Neutrophil (primary cell): ENCODE measurements at regions not wholly inside any gene's neighbourhood (a gene's known extent, or its start where the extent isn't known, plus 50 kb on each side); places are given as distances from the start of the nearest gene placed in this dataset.
"Not testable (repeated sequence)": the region's sequence is repeated elsewhere in the genome, so short reads cannot be mapped to it uniquely, and the experiment has no call there.

ENCODE experiments used
- H3K27ac ChIP-seq: fragments of 200-600 bp; sonication (generic); 2 replicates; pipeline ENCODE4 v1.5.1; 2016; ENCODE audit warnings: mild to moderate bottlenecking, moderate library complexity
- H3K27me3 ChIP-seq: fragments of 200-600 bp; sonication (generic); 2 replicates; pipeline ENCODE4 v1.6.0; 2016; ENCODE audit warnings: mild to moderate bottlenecking
- H3K36me3 ChIP-seq: fragments of 200-600 bp; sonication (generic); 2 replicates; pipeline ENCODE4 v1.5.1; 2017
- H3K4me1 ChIP-seq, 2 experiments: fragments of 200-600 bp in 1 of 2; sonication (generic) in 1 of 2; 1 replicate in 1 of 2; 2 replicates in 1 of 2; pipeline versions ENCODE4 v1.5.1 to v1.6.1; 2013 to 2016; ENCODE audit warnings: low read depth in 1 of 2, low read length in 1 of 2, mild to moderate bottlenecking in 1 of 2, moderate library complexity in 1 of 2; ENCODE audit not compliant: control insufficient read depth in 1 of 2, insufficient read depth in 1 of 2
- H3K4me3 ChIP-seq, 2 experiments: fragments of 200-600 bp in 1 of 2; sonication (generic) in 1 of 2; 1 replicate in 1 of 2; 2 replicates in 1 of 2; pipeline ENCODE4 v1.5.1; 2013 to 2016; ENCODE audit warnings: low read depth in 1 of 2, low read length in 1 of 2, mild to moderate bottlenecking in 1 of 2, moderate library complexity in 1 of 2
- H3K9me3 ChIP-seq: fragments of 200-600 bp; sonication (generic); 2 replicates; pipeline ENCODE4 v1.5.1; 2016
- CTCF ChIP-seq: fragments of 200-600 bp; sonication (generic); IDR thresholded peaks from 2 replicates; pipeline ENCODE4 v1.5.1; 2016; ENCODE audit warnings: antibody characterized with exemption

- Histone ChIP-seq H3K9me3 (no peaks in the 10 kb centered on the region), H3K4me3 (no peak overlapping the region), H3K4me1 (no peaks in the 10 kb centered on the region), H3K36me3 (no peaks in the 10 kb centered on the region), H3K27me3 (no peaks in the 10 kb centered on the region), H3K27ac (no peak overlapping the region)
- no peak for TF ChIP-seq CTCF
Observed at GRCh38 chr15:81886591-81886990, 159.2 kb downstream of the MEX3B start.

- Histone ChIP-seq H3K4me1 (no peaks in the 10 kb centered on the region), H3K4me3 (no peak overlapping the region), H3K27ac (no peak overlapping the region), H3K9me3 (no peaks in the 10 kb centered on the region), H3K27me3 (no peaks in the 10 kb centered on the region), H3K36me3 (no peaks in the 10 kb centered on the region)
- no peak for TF ChIP-seq CTCF
Observed at GRCh38 chr15:81886080-81886479, 159.7 kb downstream of the MEX3B start.

GRCh38 chr15:81885135-81885534 lies 160.7 kb downstream of the MEX3B start:
- no peaks in the 10 kb centered on the region for H3K4me1 ChIP-seq
- H3K36me3 ChIP-seq: no peaks in the 10 kb centered on the region
- no peak overlapping the region for H3K4me3 ChIP-seq
- H3K27ac ChIP-seq: no peak overlapping the region
- H3K9me3 ChIP-seq: no peaks in the 10 kb centered on the region
- TF ChIP-seq CTCF: no peak
- no peaks in the 10 kb centered on the region for H3K27me3 ChIP-seq

- no peak overlapping the region for H3K4me3 ChIP-seq
- H3K27ac ChIP-seq: no peak overlapping the region
- no peaks in the 10 kb centered on the region for H3K27me3 ChIP-seq
- H3K4me1 ChIP-seq: no peaks in the 10 kb centered on the region
- H3K9me3 ChIP-seq: no peaks in the 10 kb centered on the region
- no peaks in the 10 kb centered on the region for H3K36me3 ChIP-seq
- no peak for TF ChIP-seq CTCF
Observed at GRCh38 chr15:81882504-81882903, 163.3 kb downstream of the MEX3B start.

GRCh38 chr15:81880833-81881232 lies 165.0 kb downstream of the MEX3B start:
- H3K36me3 ChIP-seq: no peaks in the 10 kb centered on the region
- H3K27ac ChIP-seq: no peak overlapping the region
- no peaks in the 10 kb centered on the region for H3K9me3 ChIP-seq
- no peak for TF ChIP-seq CTCF
- no peaks in the 10 kb centered on the region for H3K27me3 ChIP-seq
- no peaks in the 10 kb centered on the region for H3K4me1 ChIP-seq
- H3K4me3 ChIP-seq: no peak overlapping the region

- H3K36me3 ChIP-seq: no peaks in the 10 kb centered on the region
- H3K9me3 ChIP-seq: no peaks in the 10 kb centered on the region
- TF ChIP-seq CTCF: no peak
- no peaks in the 10 kb centered on the region for H3K4me1 ChIP-seq
- H3K27ac ChIP-seq: no peak overlapping the region
- no peak overlapping the region for H3K4me3 ChIP-seq
- H3K27me3 ChIP-seq: no peaks in the 10 kb centered on the region
Observed at GRCh38 chr15:81880314-81880713, 165.5 kb downstream of the MEX3B start.

GRCh38 chr15:81875717-81876116 lies 170.1 kb downstream of the MEX3B start:
- not testable (repeated sequence) for H3K4me1 ChIP-seq, H3K27me3 ChIP-seq, H3K36me3 ChIP-seq, H3K4me3 ChIP-seq, H3K9me3 ChIP-seq, H3K27ac ChIP-seq

- not testable (repeated sequence) for H3K9me3 ChIP-seq, H3K36me3 ChIP-seq, H3K27ac ChIP-seq, H3K4me3 ChIP-seq, H3K27me3 ChIP-seq, H3K4me1 ChIP-seq
Observed at GRCh38 chr15:81870746-81871106, 175.1 kb downstream of the MEX3B start.
